SK-N-SH (cell line): ENCODE measurements at regions not wholly inside any gene's neighbourhood (a gene's known extent, or its start where the extent isn't known, plus 50 kb on each side); places are given as distances from the start of the nearest gene placed in this dataset.

Experiments used
- CTCF ChIA-PET: fragments of 300-600, 350-600 bp; formaldehyde crosslinking; extraction: SDS; loops from one replicate; lab custom pipeline; 2021; lab: Yijun Ruan, JAX
- POLR2A ChIA-PET: fragments of 350-600 bp; sonication (Branson Sonifier 250); formaldehyde crosslinking; extraction: SDS; loops from one replicate; lab custom pipeline; 2020; ENCODE audit warnings: antibody characterized with exemption, inconsistent platforms; lab: Yijun Ruan, JAX
- DNase-seq: peaks from one replicate; pipeline ENCODE4 v3.0.0; 2012
- H2AFZ ChIP-seq: fragments of 200-600 bp; sonication (generic); 2 replicates; pipeline ENCODE4 v1.8.1; 2016; ENCODE audit warnings: antibody characterized with exemption, mild to moderate bottlenecking, low read depth
- H3F3A ChIP-seq: fragments of 200-600 bp; sonication (generic); replicated peaks from 2 replicates; pipeline ENCODE3; 2016; ENCODE audit warnings: antibody characterized with exemption, mild to moderate bottlenecking; ENCODE audit not compliant: insufficient read depth
- H3K27ac ChIP-seq, 2 experiments: fragments of 200-500 bp in 1 of 2; fragments of 200-600 bp in 1 of 2; sonication (Bioruptor generic) in 1 of 2; sonication (generic), shearing (Covaris generic) in 1 of 2; 2 replicates each; pipeline versions ENCODE4 v1.5.1 to v1.6.1; 2014 to 2016; ENCODE audit warnings: low read depth in 2 of 2, inconsistent platforms in 1 of 2, low read length in 1 of 2, mild to moderate bottlenecking in 1 of 2, mixed read lengths in 1 of 2
- H3K27me3 ChIP-seq: fragments of 200-600 bp; sonication (generic), shearing (Covaris generic); 2 replicates; pipeline ENCODE4 v1.6.1; 2016; ENCODE audit warnings: mixed run types; ENCODE audit not compliant: insufficient read depth
- H3K36me3 ChIP-seq, 2 experiments: fragments of 200-500 bp in 1 of 2; fragments of 200-600 bp in 1 of 2; sonication (Bioruptor generic) in 1 of 2; sonication (generic) in 1 of 2; replicated peaks in 1 of 2; 2 replicates each; pipeline versions ENCODE3 to v1.5.1; 2014 to 2016; ENCODE audit warnings: low read length in 1 of 2, mild to moderate bottlenecking in 1 of 2; ENCODE audit not compliant: insufficient read depth in 2 of 2, control insufficient read depth in 1 of 2
- H3K4me1 ChIP-seq, 2 experiments: fragments of 200-500 bp in 1 of 2; fragments of 200-600 bp in 1 of 2; sonication (Bioruptor generic) in 1 of 2; sonication (generic), shearing (Covaris generic) in 1 of 2; 2 replicates each; pipeline versions ENCODE4 v1.5.1 to v1.6.1; 2014 to 2016; ENCODE audit warnings: low read depth in 1 of 2, low read length in 1 of 2, mixed run types in 1 of 2; ENCODE audit not compliant: insufficient read depth in 2 of 2, control insufficient read depth in 1 of 2
- H3K4me2 ChIP-seq: fragments of 200-600 bp; sonication (generic), shearing (Covaris generic); 2 replicates; pipeline ENCODE4 v1.6.1; 2017; ENCODE audit warnings: mixed run types
- H3K4me3 ChIP-seq, 2 experiments: fragments of 200-500 bp in 1 of 2; fragments of 200-600 bp in 1 of 2; sonication (Bioruptor generic) in 1 of 2; sonication (generic), shearing (Covaris generic) in 1 of 2; 2 replicates each; pipeline versions ENCODE4 v1.5.1 to v1.8.1; 2014 to 2016; ENCODE audit warnings: low read depth in 2 of 2, inconsistent platforms in 1 of 2, low read length in 1 of 2, mild to moderate bottlenecking in 1 of 2, mixed read lengths in 1 of 2, moderate library complexity in 1 of 2
- H3K79me2 ChIP-seq: fragments of 200-600 bp; sonication (generic); 2 replicates; pipeline ENCODE4 v1.8.1; 2017; ENCODE audit warnings: mild to moderate bottlenecking; ENCODE audit not compliant: insufficient read depth
- H3K9ac ChIP-seq: fragments of 200-600 bp; sonication (generic); 2 replicates; pipeline ENCODE4 v1.6.1; 2017; ENCODE audit warnings: mixed run types
- H3K9me2 ChIP-seq: fragments of 200-600 bp; sonication (generic); 2 replicates; pipeline ENCODE4 v1.6.1; 2017; ENCODE audit warnings: mixed run types
- H3K9me3 ChIP-seq: fragments of 200-600 bp; sonication (generic); 2 replicates; pipeline ENCODE4 v1.6.1; 2017; ENCODE audit warnings: mixed run types, mild to moderate bottlenecking, moderate library complexity
- H4K20me1 ChIP-seq: fragments of 200-600 bp; sonication (generic); 2 replicates; pipeline ENCODE4 v1.6.1; 2017; ENCODE audit warnings: mild to moderate bottlenecking, mixed run types; ENCODE audit not compliant: insufficient read depth
- FOSL2 ChIP-seq: IDR thresholded peaks from 2 replicates; pipeline ENCODE4 v1.4.0; 2012; ENCODE audit warnings: low read depth, mild to moderate bottlenecking, moderate library complexity, borderline replicate concordance
- GATA2 ChIP-seq: sonication (generic); formaldehyde crosslinking; IDR thresholded peaks from 2 replicates; pipeline ENCODE4 v1.5.0; 2020; ENCODE audit warnings: mild to moderate bottlenecking, missing genetic modification reagents
- JUND ChIP-seq: IDR thresholded peaks from 2 replicates; pipeline ENCODE4 v1.4.0; 2012
- MEF2A ChIP-seq: IDR thresholded peaks from 2 replicates; pipeline ENCODE4 v1.4.0; 2012; ENCODE audit warnings: low read depth, borderline replicate concordance
- MXI1 ChIP-seq: IDR thresholded peaks from 2 replicates; pipeline ENCODE4 v1.6.1; 2012; ENCODE audit warnings: mild to moderate bottlenecking, low read depth, low read length, improper control_type of control experiment
- NRF1 ChIP-seq: IDR thresholded peaks from 2 replicates; pipeline ENCODE4 v1.6.1; 2012; ENCODE audit warnings: low read depth, mild to moderate bottlenecking, low read length
- POLR2AphosphoS5 ChIP-seq: IDR thresholded peaks from 2 replicates; pipeline ENCODE4 v1.6.1; 2012; ENCODE audit warnings: low read depth, low read length
- RCOR1 ChIP-seq: fragments of 150-350 bp; IDR thresholded peaks from 2 replicates; pipeline ENCODE4 v1.6.1; 2017; ENCODE audit warnings: antibody characterized with exemption, low read length
- REST ChIP-seq: IDR thresholded peaks from 2 replicates; pipeline ENCODE4 v1.6.1; 2012; ENCODE audit warnings: mild to moderate bottlenecking, low read depth, low read length, moderate library complexity
- RXRA ChIP-seq: IDR thresholded peaks from 2 replicates; pipeline ENCODE4 v1.4.0; 2012; ENCODE audit warnings: low read depth, mild to moderate bottlenecking, borderline replicate concordance
- SIN3A ChIP-seq: IDR thresholded peaks from 2 replicates; pipeline ENCODE4 v1.6.1; 2012; ENCODE audit warnings: low read depth, mild to moderate bottlenecking, low read length, moderate library complexity, borderline replicate concordance
- SMC3 ChIP-seq: IDR thresholded peaks from 2 replicates; pipeline ENCODE4 v1.6.1; 2012; ENCODE audit warnings: low read depth, low read length, improper control_type of control experiment
- TAF1 ChIP-seq: IDR thresholded peaks from 2 replicates; pipeline ENCODE4 v1.6.1; 2012; ENCODE audit warnings: low read depth, mild to moderate bottlenecking, low read length, moderate library complexity, borderline replicate concordance
- USF1 ChIP-seq: IDR thresholded peaks from 2 replicates; pipeline ENCODE4 v1.4.0; 2012; ENCODE audit warnings: low read depth, borderline replicate concordance
- ZBTB33 ChIP-seq: IDR thresholded peaks from 2 replicates; pipeline ENCODE4 v1.4.0; 2012; ENCODE audit warnings: low read depth, borderline replicate concordance
- WGBS: methylation state at CpG from one replicate; pipeline ENCODE4 v1.1.6; 2017; ENCODE audit warnings: low lambda C conversion rate; 5-methylcytosine and 5-hydroxymethylcytosine counted together

GRCh38 chr14:84037593-84037992, 1492.4 kb upstream of the FLRT2 start:
- Histone ChIP-seq H3K36me3 (no peaks in the 10 kb centered on the region), H3K9me2 (no peaks in the 10 kb centered on the region), H4K20me1 (no peaks in the 10 kb centered on the region), H3K79me2 (no peaks in the 10 kb centered on the region), H3K4me3 (no peak overlapping the region), H3K9me3 (no peaks in the 10 kb centered on the region), H3K4me1 (no peaks in the 10 kb centered on the region), H3K9ac (no peak overlapping the region), H3K4me2 (no peak overlapping the region), H3K27me3 (no peaks in the 10 kb centered on the region), H2AFZ (no peak overlapping the region), H3F3A (no peaks in the 10 kb centered on the region), H3K27ac (no peak overlapping the region)
- DNase-seq, result no peak
- no peak for TF ChIP-seq ZBTB33
- no peak for TF ChIP-seq POLR2AphosphoS5
- TF ChIP-seq FOSL2, result no peak
- TF ChIP-seq MEF2A, result no peak
- no peak for TF ChIP-seq RCOR1
- TF ChIP-seq REST, result no peak
- TF ChIP-seq NRF1, result no peak
- no peak for TF ChIP-seq RXRA
- no peak for TF ChIP-seq TAF1
- TF ChIP-seq USF1, result no peak
- TF ChIP-seq MXI1, result no peak
- no peak for TF ChIP-seq GATA2
- TF ChIP-seq JUND, result no peak
- TF ChIP-seq SIN3A, result no peak
- TF ChIP-seq SMC3, result no peak
- POLR2A ChIA-PET, result no interaction called here
- CTCF ChIA-PET, result no interaction called here
- WGBS, result 23% methylated on average over 4 of the region's 4 CpGs
